Stromal cell of bone marrow (primary cell): ENCODE measurements at regions not wholly inside any gene's neighbourhood (a gene's known extent, or its start where the extent isn't known, plus 50 kb on each side); places are given as distances from the start of the nearest gene placed in this dataset.

ENCODE experiments used
- DNase-seq: peaks from one replicate; pipeline ENCODE4 v3.0.0-alpha.2; 2012; ENCODE audit warnings: low read depth

DNA sequence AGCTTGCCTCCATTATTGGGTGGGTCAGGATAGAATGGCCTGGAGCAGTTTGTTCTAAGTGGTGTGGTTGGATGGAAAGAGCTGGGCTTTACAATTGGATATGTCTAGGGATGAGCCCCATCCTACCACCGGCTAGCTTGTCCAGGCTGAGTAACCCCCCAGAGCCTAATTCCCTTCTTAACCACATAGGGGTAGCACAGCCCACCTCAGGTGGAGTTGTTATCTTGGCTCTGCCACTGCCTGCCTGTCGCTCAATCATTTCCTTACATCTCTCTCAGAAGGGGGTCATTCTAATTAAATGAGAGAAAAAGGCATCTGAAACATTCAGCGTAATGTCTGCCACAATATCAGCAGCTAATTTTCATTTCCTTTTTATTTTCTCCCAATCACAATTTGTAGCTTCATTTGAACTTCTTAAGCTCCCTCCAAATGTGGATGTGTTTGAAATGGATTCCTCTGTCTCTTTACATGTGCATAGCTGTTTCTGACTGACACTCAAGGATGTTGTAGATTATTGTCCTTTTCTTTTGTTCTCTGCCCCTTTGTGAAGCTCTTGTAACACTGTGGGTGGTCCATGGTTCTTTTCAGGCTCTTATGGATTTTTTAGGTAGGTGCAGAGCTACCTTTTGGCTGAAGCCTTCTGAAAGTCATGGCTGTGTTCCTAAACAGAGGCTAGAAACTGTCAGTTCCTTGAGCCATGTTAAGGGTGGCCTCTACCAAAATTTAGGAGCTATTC, 383.1 kb upstream of the KLF4 start:
- no peak for DNase-seq

DNA sequence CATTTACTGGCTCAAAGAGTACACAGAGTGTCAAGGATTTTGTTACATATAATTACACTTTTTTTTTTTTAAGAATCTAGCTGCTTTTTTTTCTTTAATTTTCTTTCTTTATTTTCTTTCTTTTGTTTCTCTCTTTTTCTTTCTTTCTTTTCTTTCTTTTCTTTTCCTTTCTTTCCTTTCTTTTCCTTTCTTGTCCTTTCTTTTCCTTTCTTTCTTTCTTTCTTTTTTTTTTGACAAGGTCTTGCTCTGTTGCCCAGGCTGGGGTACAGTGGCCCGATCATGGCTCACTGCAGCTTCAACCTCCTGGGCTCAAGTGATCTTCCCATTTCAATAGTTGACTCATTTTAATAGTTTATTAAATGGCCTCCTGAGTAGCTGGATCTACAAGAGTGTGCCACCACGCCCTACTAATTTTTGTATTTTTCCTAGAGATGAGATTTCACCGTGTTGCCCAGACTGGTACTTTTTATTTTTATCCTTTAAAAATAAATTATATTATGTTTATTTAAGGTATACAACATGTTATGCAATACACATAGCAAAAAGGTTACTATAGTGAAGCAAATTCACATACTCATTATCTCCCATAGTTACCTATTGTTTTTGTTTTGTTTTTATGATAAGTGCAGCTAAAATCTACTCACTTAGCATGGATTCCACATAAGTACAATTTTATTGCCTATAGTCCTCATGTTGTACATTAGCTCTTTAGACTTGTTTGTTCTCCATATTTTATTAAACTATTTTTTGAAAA, 381.5 kb upstream of the KLF4 start:
- DNase-seq = no peak

DNA sequence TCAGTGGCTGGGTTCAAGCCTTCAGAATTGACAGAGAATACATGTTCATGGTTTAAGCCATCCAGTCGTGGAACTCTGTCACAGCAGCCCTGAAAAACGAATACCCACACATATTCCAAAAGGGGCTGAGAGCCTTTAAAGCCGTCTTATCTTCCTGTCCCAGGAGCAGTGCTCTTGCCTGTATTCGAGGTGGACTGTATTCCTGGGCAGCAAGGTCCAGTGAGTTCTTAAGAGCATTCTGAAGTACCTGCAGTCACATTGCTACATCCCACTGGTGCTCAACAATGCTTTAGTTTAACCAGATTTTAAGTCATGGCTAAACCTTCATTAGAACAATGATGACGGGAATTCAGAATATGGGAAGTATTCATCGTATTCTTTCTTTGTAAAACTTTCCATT, 380.7 kb upstream of the KLF4 start:
- no peak for DNase-seq

DNA sequence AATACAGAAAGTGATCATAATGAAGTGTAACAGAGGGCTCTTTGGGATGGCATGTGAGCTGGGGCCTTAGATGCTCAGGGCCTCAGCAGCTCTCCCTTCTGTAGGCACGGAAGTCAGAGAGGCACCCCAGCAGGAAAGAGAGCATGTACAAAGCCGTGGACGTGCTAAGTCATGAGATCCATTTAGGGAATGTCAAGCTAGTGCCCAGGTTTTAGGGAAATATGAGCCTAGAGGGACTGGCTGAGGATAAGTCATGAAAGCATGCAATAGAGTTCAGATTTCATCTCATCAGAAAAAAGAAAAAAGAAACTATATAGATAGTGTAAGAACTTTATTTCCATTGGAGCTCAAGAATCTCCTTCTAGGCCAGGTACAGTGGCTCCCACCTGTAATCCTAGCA, 379.5 kb upstream of the KLF4 start:
- DNase-seq = no peak

DNA sequence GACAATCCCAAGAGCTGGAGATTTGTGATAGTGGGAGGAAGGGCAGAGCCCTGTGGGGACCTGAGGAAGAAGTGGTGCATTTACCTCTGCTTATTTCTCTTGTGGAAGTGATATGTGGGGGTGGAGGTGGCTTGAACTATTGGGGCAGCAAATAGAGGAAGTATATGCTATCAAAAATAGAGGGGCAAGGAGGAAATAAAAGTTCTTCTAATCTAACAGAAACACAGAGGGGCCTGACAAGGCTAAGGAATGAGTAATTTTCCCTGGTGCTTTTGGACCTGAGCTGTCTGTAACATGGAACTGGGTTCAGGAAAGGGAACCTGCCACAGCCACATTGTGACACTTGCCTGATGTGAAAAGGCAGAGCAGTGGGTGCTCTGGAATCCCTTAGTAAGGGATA, 378.6 kb upstream of the KLF4 start:
- no peak for DNase-seq

DNA sequence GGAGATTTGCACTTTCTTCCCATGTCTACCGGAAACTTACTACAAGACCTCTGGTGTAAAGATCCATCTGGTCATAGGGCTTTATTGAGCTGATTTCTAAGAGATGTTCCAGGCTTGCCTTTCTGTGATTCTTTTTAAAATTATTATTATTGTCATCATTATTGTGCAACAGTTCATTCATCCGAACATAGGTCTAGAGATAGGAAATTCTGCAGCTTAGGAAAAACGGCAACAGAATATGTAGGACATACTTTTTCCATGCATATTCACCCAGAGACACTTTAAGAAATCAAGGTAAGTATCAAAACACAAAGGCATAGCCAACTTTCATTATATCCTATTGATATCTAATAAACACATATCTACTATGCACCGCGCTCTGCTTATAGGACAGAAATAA, 378.2 kb upstream of the KLF4 start:
- no peak for DNase-seq

DNA sequence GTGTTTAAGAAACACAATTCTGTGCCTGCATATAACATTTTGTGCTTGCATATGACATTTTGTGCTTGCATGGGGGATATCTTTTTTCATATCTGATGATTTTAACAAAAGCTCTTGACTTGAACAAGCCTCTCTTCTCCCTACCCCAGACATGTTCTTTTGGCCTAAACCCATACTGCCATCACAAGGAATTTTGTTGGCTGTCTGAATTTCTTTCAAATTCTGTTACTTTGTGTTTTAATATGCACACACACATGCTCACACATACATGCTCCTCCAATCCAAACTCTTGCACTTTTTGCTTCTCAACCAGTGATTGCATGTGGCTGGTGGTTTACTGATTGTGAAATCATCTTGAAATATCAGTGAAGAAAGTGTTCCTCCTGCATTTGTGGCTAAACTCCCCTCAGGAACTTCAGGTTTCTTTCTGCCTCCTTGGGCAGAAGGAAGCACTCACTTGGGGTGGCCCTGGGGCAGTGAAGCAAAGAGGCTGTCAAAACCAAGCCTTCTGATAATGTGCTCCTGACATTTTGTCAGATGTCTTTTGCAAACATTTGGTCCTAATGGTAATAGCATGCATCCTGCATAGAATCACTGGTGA, 377.2 kb upstream of the KLF4 start:
- DNase-seq = no peak

DNA sequence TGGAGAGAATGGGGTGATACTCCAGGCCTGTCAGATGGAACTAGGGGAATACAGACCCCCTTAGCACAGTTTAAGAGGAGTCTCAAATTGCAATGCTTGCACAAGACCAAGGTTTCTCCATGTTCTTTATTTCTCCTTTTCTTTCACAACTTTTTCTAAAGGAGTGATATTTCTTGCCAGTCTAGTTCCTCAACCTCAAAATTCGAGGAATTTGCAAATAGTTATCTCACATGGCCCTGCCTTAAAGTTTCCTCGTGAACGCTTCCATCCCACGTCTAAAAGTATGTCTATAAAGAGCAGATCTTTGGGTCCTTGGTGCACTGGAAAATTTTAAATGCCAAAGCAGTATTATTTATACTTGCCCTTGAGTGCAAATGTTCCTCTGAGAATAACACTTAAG, 373.8 kb upstream of the KLF4 start:
- DNase-seq = no peak

DNA sequence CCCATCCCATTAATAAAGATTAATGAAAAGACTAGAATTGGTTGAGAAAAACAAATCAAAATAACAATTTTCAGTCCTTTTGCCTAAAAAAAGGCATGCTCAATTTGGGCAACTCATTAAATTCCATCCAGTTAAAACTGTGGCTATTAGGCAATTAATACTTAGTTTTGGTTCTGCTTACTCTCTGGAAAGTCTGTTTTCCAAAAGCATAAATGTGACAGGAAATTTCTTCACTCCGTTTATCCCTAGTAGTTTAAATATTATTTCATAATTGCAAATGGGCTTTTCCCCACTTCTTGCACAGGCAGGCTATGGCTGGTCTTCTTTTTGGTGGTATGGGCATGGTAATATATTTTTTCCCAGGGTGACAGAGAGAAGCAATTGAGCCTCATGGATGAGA, 373.3 kb upstream of the KLF4 start:
- DNase-seq = no peak

DNA sequence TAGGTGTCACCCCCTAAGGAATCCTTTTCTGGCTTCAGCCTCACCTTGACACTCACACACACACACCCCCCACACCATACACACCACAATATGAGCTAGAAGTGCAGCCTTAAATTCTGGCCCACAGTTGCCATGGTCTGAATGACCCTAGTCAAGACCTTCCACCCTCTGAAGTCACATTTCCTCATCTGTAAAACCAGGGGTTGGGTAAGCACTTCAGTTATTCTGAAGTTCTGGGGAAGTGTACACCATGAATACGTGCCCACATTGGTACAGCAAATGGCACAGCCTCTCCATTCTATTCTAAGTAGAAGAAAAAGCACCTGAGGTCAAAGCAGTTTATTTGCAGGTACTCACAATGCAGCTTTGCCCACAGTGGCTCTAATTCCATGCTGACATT, 372.8 kb upstream of the KLF4 start:
- DNase-seq = no peak

DNA sequence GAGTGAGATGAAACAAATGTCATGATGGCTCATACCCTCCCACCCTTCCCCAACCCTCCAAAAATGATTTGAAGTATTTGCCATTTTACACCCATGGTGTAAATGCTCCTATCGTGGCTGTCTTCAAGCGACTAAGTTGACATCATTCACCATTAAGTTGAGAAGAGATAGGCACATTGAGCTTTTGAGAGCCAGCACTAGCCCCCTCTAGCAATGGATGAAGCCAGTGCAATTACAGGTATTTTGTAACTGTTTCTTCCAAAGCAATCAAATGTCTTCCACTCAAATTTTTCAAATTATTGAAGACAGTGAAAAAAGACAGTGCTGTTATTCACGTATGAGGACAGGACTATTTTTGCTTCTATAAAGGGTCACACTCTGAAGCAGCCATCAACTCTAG, 371.5 kb upstream of the KLF4 start:
- no peak for DNase-seq

DNA sequence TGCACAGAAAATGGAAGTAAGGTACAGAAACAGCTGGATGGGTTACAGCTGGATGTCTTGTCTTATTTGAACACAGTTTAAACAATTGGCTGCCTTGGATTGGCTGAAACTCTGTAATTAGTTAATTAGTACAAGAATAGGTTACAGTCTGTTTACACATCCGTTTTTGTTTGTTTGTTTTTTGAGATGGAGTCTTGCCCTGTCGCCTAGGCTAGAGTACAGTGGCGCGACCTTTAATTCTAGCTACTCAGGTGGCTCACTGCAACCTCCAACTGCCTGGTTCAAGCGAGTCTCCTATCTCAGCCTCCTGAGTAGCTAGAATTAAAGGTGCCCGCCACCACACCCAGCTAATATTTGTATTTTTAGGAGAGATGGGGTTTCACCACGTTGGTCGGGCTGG, 368.7 kb upstream of the KLF4 start:
- no peak for DNase-seq

DNA sequence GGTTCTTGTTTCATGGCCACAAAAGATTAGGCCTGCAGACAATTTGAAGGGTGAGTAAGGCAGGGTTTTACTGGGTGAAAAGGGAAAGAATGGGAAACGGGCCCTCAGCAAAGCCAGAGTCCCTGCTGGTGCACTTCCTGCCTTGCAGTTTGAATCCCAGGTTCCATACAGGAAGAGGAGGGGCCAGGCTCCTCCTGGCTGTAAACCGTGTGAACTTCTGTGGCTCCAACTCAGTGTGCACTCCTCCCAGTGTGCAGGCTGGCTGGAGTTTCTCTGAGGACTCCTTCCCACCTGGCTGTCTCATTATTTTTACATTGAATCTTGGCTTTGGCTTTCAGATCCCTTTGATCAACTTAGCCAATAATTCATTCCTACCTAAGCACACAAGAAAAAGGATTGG, 367.1 kb upstream of the KLF4 start:
- no peak for DNase-seq

DNA sequence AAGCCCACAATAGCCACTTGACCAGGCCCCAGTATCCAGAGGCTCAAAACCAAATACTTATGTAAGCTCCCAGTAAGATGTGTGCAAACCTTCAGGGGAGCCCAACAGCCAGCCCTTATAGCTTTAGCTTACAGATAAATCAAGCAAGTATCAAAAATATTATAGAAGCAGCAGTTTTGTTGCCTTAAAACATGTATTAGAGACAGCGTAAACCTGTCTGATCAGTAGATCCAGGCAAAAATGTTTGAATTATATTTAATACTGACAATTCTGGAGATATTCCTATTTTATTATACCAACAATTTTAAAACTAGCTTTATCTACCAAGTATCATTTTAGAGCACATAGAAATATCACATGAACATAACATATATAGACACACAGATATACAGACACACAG, 365.6 kb upstream of the KLF4 start:
- DNase-seq = no peak

DNA sequence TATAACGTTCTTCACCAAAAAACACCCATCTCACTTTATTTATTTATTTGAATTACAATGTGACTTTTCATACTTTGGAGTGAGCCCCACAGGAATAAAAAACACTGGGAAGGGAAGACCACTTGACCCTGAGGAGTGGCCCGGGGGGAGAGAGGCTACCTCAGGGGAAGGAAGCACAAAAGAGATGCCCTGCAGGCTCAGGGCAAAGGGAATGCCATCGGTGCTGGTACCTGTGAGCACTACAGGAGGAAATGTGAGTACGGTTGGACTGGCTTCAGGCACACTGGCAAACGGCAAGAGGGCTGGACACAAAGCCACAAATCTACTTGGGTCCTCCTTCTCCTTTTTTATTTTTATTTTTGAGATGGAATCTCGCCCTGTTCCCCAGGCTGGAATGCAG, 363.9 kb upstream of the KLF4 start:
- no peak for DNase-seq

DNA sequence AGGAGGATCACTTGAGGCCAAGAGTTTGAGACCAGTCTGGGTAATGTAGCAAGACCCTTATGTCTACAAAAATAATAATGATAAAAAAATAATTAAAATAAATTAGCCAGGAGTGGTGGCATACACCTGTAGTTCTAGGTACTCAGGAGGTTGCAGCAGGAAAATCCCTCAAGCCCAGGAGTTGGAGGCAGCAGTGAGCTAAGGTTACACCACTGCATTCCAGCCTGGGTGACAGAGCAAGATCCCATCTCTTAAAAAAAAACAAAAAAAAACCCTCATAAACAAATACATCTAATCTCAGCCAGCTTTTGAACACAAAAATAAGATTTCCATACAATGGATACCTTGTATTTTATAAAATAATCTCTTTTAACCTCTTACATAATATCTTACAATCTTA, 363.3 kb upstream of the KLF4 start:
- DNase-seq = no peak

DNA sequence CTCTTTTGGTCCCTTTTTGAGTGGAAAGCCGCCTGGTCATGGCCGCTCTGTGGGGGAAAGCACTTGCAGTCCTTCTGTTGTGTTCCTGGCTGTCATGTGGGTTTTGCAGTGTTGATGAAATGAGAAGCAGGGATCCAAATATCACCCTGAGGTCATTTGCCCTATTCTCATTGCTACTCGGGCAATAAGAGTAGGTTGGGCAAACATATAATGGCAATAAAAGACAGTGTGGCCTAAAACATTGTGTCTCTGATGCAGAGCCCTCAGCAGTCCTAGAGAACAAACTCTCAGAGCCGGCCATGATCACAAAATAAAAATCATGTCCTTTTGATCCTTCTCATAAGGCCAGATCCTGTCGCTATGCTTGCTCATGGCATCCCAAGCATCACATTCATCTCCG, 361.1 kb upstream of the KLF4 start:
- DNase-seq = no peak

DNA sequence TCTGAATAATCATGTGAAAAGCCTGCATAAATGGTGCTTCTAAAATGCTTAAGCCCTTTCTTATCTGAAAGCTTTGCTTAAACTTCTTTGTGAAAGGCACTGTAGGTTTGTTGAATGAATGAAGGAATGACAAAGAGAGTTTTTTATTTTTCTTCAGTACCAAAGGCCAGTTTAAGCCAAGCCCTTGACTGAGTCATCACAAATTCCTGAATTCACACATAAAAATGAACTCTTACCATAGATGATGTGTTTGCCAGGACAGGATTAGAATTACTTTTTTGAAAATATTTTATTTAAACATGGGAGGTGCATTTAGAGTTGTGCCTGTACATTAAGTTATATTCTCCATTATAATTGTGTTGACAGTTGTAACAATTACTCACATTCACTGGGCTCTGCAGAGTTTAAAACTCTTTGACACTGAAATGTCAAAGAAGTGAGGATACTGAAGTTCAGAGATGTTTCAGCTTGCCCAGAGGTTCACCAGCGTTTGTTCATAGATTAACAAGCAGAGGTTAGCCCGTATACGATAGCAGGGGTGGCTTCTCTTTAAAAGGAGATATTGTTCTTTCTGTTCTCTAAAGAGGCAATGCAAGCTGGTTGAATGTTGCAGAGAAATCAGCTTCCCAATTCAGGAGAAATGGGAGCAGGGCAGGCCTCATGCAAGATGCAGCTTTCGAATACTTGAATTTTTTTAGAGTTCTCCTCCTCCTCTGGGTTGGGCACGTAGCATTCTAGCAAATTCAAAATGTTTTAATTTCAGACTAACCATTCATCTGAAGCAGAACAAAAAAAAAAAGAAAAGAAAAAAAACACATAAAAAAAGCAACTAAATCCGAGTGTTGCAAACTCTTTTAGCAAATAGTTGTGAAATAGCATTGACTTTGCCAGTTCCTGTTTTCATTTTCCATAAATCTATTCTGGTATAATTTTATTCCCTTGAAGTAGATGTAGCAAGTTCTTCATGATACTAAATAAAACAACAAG, 358.7 kb upstream of the KLF4 start:
- peak; percentile 63 for DNase-seq

DNA sequence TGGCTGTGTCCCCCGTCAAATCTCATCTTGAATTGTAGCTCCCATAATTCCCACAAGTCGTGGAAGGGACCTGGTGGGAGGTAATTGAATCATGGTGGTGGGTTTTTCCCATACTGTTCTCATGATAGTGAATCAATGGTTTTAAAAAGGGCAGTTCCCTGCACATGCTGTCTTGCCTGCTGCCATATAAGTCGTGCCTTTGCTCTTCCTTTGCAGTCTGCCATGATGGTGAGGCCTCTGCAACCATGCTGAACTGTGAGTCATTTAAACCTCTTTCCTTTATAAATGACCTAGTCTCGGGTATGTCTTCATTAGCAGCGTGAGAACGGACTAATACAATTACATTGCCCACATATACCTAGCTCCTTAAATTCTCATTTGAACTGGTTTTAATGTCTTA, 353.0 kb upstream of the KLF4 start:
- DNase-seq = no peak

DNA sequence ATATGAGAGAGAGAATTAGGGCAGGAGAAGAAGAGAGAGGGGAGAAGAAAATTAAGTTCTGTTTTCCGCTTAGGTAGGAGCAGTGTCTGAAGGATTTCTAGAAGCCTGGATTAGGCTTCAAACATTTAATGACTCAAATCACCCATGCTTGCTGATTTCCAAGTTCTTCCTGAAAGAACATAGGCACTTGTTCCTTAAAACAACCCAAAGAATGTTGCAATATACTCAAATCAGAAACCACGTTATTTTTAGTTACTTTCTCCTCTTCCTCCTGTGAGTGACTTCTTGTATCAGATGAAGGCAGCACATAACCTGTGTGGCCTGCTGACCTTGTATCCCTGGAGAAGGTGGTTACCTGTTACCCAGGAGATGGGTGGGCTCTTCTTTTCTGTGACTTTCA, 351.5 kb upstream of the KLF4 start:
- no peak for DNase-seq

DNA sequence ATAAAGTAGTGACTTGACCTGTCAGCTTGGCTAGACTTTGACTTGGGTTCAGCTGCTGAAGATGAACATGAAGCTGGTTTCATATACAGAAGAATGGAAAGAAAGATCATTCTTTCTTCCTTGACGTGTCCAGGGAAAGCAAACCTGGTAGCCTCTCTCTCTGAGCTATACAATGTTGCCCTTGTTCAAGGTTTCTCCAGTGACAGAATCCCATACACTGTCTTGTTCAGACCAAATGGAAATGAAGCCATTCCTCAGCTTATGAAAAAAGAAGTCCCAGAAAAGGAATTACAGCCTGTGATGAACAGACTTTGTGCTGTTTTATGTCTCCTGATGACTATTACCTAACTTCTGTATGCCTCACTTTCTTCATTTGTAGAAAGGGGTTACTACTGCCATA, 349.8 kb upstream of the KLF4 start:
- DNase-seq = no peak

DNA sequence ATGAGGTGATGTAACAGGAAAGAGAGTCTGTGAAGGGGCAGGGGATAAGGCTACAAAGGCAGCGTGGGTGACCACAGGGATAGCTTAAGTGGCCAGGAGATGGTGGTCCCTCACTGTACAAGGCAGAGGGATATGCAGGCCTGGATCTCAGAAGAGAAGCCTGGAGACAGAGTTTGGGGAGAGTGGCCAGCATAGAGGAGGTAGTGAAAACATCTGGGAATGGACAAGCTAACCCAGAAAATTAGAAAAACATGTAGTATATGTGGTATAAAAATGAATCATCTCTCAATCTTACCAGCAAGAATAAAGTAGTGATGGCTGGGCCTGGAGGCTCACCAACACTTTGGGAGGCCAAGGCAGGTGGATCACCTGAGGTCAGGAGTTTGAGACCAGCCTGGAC, 349.2 kb upstream of the KLF4 start:
- no peak for DNase-seq
